ENCODE measurements at regions not wholly inside any gene's neighbourhood (a gene's known extent, or its start where the extent isn't known, plus 50 kb on each side); places are given as distances from the start of the nearest gene placed in this dataset.

DNA sequence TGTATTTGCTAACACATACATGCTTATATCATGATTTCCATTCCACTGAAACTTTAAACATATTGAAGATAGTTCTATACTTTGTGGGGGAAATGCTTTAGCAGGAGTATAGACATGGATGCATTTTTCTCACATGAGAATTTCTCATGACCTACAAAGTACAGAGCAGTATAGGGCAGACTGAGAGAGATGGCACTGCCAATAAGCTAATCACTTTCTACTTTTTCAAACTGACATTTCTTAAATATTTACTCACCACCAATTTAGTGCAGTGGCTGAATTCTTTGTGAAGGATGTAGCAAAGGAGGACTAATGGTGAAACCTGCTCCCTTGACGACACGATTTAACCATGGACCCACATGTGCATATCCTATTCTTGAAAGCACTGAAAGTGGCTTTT, 923.5 kb downstream of the ADGRL2 start:
- Histone ChIP-seq H3K4me3 (no peak overlapping the region), H3K4me1 (no peaks in the 10 kb centered on the region), H3K9me3 (peaks cover 0 to 4% of the 10 kb centered on the region in 2 donors), H3K27ac (no peak overlapping the region), H3K36me3 (no peaks in the 10 kb centered on the region), H3K27me3 (no peaks in the 10 kb centered on the region)
- in situ Hi-C loops (cut with MboI; ENCODE audit: low pct_ligation_motif_present in 1 of 4, low pct_unique_long_range_greater_than_20kb in 1 of 4, low sequenced_read_pairs in 3 of 4), result no loop called here
- no peak for TF ChIP-seq POLR2A (IDR thresholded peaks at IDR 0.05)
- no peak for TF ChIP-seq EP300 (IDR thresholded peaks at IDR 0.05; ENCODE audit: low read depth)
- no peak for TF ChIP-seq POLR2AphosphoS5 (IDR thresholded peaks at IDR 0.05)
- TF ChIP-seq, protein P1, sequence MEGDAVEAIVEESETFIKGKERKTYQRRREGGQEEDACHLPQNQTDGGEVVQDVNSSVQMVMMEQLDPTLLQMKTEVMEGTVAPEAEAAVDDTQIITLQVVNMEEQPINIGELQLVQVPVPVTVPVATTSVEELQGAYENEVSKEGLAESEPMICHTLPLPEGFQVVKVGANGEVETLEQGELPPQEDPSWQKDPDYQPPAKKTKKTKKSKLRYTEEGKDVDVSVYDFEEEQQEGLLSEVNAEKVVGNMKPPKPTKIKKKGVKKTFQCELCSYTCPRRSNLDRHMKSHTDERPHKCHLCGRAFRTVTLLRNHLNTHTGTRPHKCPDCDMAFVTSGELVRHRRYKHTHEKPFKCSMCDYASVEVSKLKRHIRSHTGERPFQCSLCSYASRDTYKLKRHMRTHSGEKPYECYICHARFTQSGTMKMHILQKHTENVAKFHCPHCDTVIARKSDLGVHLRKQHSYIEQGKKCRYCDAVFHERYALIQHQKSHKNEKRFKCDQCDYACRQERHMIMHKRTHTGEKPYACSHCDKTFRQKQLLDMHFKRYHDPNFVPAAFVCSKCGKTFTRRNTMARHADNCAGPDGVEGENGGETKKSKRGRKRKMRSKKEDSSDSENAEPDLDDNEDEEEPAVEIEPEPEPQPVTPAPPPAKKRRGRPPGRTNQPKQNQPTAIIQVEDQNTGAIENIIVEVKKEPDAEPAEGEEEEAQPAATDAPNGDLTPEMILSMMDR (IDR thresholded peaks at IDR 0.05), result no peak
- DNase-seq, result no peak
- intact Hi-C loops (cut with DNase I; ENCODE audit: low total_unique reads), result no loop called here
- 60 to 92% methylated on average over 1 to 2 of the region's 2 CpGs for WGBS, 2 donors (ENCODE audit: low coverage in 1 of 2)

DNA sequence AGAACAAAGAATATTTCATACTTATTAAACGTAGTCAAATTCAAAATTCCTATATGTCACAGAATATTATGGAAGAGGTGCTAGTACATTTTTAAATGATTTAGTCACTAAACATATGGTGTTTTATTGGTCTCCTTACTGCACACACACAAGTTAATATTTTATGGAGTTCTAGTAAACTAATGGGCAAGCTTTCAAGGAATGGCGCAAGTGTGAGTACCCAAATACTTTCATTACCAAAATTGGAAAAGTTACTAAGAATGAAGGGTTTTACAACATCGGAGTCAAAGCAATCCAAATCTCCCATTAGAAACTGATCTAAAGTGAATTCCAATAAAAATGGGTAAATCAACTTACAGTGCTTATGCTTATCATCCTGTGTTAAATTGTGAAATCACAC, 921.9 kb downstream of the ADGRL2 start:
- intact Hi-C loops (cut with DNase I; ENCODE audit: low total_unique reads) (no loop called here), in situ Hi-C loops (cut with MboI; ENCODE audit: low pct_ligation_motif_present in 1 of 4, low pct_unique_long_range_greater_than_20kb in 1 of 4, low sequenced_read_pairs in 3 of 4) (no loop called here)
- no peaks in the 10 kb centered on the region for H3K36me3 ChIP-seq
- no peak for TF ChIP-seq POLR2A (IDR thresholded peaks at IDR 0.05)
- TF ChIP-seq, protein P1 (IDR thresholded peaks at IDR 0.05), result no peak
- no peak for TF ChIP-seq EP300 (IDR thresholded peaks at IDR 0.05; ENCODE audit: low read depth)
- TF ChIP-seq POLR2AphosphoS5 (IDR thresholded peaks at IDR 0.05), result no peak
- no peak overlapping the region for H3K27ac ChIP-seq
- no peaks in the 10 kb centered on the region for H3K27me3 ChIP-seq
- H3K4me1 ChIP-seq, result no peaks in the 10 kb centered on the region
- DNase-seq, result no peak
- no peak overlapping the region for H3K4me3 ChIP-seq
- peaks cover 0 to 4% of the 10 kb centered on the region in 2 donors for H3K9me3 ChIP-seq
- 86 to 90% methylated on average over 3 of the region's 3 CpGs for WGBS, 2 donors (ENCODE audit: low coverage in 1 of 2)

DNA sequence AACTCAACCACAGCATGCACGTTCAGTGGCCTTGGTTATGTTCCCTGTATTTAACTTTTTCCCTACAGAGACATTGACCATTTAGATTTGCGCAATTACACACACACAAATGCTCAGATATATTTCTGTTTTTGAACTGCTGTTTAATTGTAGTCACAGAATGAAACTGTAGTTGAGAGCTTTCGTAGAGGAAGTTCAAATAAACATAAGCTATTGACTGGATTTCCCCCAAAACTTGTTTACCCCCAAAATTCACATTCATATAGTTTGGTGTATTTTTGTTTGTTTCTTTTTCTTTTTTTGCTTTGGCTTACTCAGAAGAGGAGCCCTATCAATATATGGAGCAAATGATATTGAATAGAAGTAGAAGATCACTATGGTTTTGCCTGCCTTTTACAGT, 921.0 kb downstream of the ADGRL2 start:
- Histone ChIP-seq H3K4me1 (no peaks in the 10 kb centered on the region), H3K27ac (no peak overlapping the region), H3K4me3 (no peak overlapping the region), H3K9me3 (peaks cover 0 to 4% of the 10 kb centered on the region in 2 donors), H3K36me3 (no peaks in the 10 kb centered on the region), H3K27me3 (no peaks in the 10 kb centered on the region)
- DNase-seq, result no peak
- TF ChIP-seq EP300 (IDR thresholded peaks at IDR 0.05; ENCODE audit: low read depth) (no peak), POLR2A (IDR thresholded peaks at IDR 0.05) (no peak), POLR2AphosphoS5 (IDR thresholded peaks at IDR 0.05) (no peak)
- TF ChIP-seq, protein P1 (IDR thresholded peaks at IDR 0.05), result no peak
- in situ Hi-C loops (cut with MboI; ENCODE audit: low pct_ligation_motif_present in 1 of 4, low pct_unique_long_range_greater_than_20kb in 1 of 4, low sequenced_read_pairs in 3 of 4) (no loop called here), intact Hi-C loops (cut with DNase I; ENCODE audit: low total_unique reads) (no loop called here)
- WGBS, 2 donors (ENCODE audit: low coverage in 1 of 2), result 56 to 66% methylated on average over 3 of the region's 3 CpGs

DNA sequence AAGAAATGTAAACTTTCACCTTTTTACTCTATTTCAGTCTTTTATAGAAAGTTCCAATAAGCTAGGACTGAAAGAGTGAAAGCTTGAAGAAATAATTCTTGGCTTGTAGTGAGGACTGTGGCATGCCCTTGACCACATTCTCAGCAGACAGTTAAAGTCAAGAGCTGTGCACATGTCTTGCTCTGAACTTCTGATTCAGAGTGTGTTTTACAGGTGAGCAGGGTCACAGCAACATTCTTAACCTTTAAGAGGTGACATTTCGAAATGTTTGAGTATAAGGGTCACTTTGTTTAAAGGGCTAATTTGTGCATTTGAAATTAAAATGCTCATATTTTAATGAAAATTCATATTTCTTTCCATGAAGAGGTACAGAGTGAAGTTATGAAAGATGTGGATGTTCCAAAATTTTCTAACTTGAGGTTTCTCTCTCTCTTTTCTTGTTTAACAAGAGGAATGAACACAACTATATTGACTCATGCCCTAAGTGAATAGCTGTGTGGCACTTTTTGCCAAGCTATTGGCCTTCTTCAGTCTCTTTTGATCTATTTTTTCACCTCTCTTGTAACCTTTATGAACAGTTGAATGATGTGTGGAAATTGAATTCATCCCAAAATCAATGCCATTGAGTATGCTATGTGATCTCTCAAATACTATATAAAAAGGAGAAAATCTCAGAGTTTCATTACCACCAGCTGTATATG, 918.1 kb downstream of the ADGRL2 start:
- Histone ChIP-seq H3K27me3 (no peaks in the 10 kb centered on the region), H3K4me3 (no peak overlapping the region), H3K36me3 (no peaks in the 10 kb centered on the region), H3K27ac (no peak overlapping the region), H3K4me1 (no peaks in the 10 kb centered on the region), H3K9me3 (peaks cover 0 to 5% of the 10 kb centered on the region in 2 donors)
- no peak for TF ChIP-seq POLR2A (IDR thresholded peaks at IDR 0.05)
- no peak for TF ChIP-seq EP300 (IDR thresholded peaks at IDR 0.05; ENCODE audit: low read depth)
- no peak for TF ChIP-seq POLR2AphosphoS5 (IDR thresholded peaks at IDR 0.05)
- TF ChIP-seq, protein P1 (IDR thresholded peaks at IDR 0.05), result no peak
- DNase-seq, result no peak
- 59 to 100% methylated on average over 1 of the region's 1 CpG for WGBS, 2 donors (ENCODE audit: low coverage in 1 of 2)
- intact Hi-C loops (cut with DNase I; ENCODE audit: low total_unique reads) (no loop called here), in situ Hi-C loops (cut with MboI; ENCODE audit: low pct_ligation_motif_present in 1 of 4, low pct_unique_long_range_greater_than_20kb in 1 of 4, low sequenced_read_pairs in 3 of 4) (no loop called here)
